ENCODE measurements at regions not wholly inside any gene's neighbourhood (a gene's known extent, or its start where the extent isn't known, plus 50 kb on each side); places are given as distances from the start of the nearest gene placed in this dataset.

GRCh38 chr16:76210157-76210556 lies 67.0 kb upstream of the CNTNAP4 start:
- intact Hi-C loops (cut with DNase I): no loop called here
- 74 to 80% methylated on average over 5 of the region's 5 CpGs for WGBS, 2 donors
- H3K4me1 ChIP-seq: no peaks in the 10 kb centered on the region
- H3K4me3 ChIP-seq (replicated peaks in 1 of 3): no peak overlapping the region
- H3K27me3 ChIP-seq: no peaks in the 10 kb centered on the region
- no peak overlapping the region for H3K27ac ChIP-seq
- DNase-seq: no peak
- no peaks in the 10 kb centered on the region for H3K36me3 ChIP-seq
- H3K9me3 ChIP-seq: no peaks in the 10 kb centered on the region
- TF ChIP-seq CTCF (IDR thresholded peaks at IDR 0.05): no peak
- no peak for TF ChIP-seq POLR2A (IDR thresholded peaks at IDR 0.05)

- TF ChIP-seq POLR2A (IDR thresholded peaks at IDR 0.05) (no peak), CTCF (IDR thresholded peaks at IDR 0.05) (no peak)
- DNase-seq: no peak
- intact Hi-C loops (cut with DNase I): no loop called here
- H3K27ac ChIP-seq: no peak overlapping the region
- H3K4me3 ChIP-seq (replicated peaks in 1 of 3): no peak overlapping the region
- H3K27me3 ChIP-seq: no peaks in the 10 kb centered on the region
- H3K9me3 ChIP-seq: no peaks in the 10 kb centered on the region
- no peaks in the 10 kb centered on the region for H3K36me3 ChIP-seq
- no peaks in the 10 kb centered on the region for H3K4me1 ChIP-seq
These were observed 63.3 kb upstream of the CNTNAP4 start for GRCh38 chr16:76213860-76214259.

GRCh38 chr16:76214856-76215255 lies 62.3 kb upstream of the CNTNAP4 start:
- intact Hi-C loops (cut with DNase I): no loop called here
- no peak for TF ChIP-seq CTCF (IDR thresholded peaks at IDR 0.05)
- no peak for TF ChIP-seq POLR2A (IDR thresholded peaks at IDR 0.05)
- DNase-seq: no peak

GRCh38 chr16:76222087-76222486 lies 55.1 kb upstream of the CNTNAP4 start:
- H3K9me3 ChIP-seq: no peaks in the 10 kb centered on the region
- no peaks in the 10 kb centered on the region for H3K4me1 ChIP-seq
- DNase-seq: no peak
- TF ChIP-seq CTCF (IDR thresholded peaks at IDR 0.05) (no peak), POLR2A (IDR thresholded peaks at IDR 0.05) (no peak)
- H3K4me3 ChIP-seq (replicated peaks in 1 of 3): no peak overlapping the region
- no peaks in the 10 kb centered on the region for H3K27me3 ChIP-seq
- H3K36me3 ChIP-seq: no peaks in the 10 kb centered on the region
- 24 to 31% methylated on average over 3 of the region's 3 CpGs for WGBS, 2 donors
- intact Hi-C loops (cut with DNase I): no loop called here
- no peak overlapping the region for H3K27ac ChIP-seq

More at GRCh38 chr16:76214856-76215255, 62.3 kb upstream of the CNTNAP4 start:
- H3K27ac ChIP-seq: no peak overlapping the region
- no peaks in the 10 kb centered on the region for H3K4me1 ChIP-seq
- no peaks in the 10 kb centered on the region for H3K36me3 ChIP-seq
- 31 to 54% methylated on average over 1 of the region's 1 CpG for WGBS, 2 donors
- H3K4me3 ChIP-seq (replicated peaks in 1 of 3): no peak overlapping the region
- no peaks in the 10 kb centered on the region for H3K27me3 ChIP-seq
- H3K9me3 ChIP-seq: no peaks in the 10 kb centered on the region

GRCh38 chr16:76222853-76223252 lies 54.3 kb upstream of the CNTNAP4 start:
- Histone ChIP-seq H3K4me3 (replicated peaks in 1 of 3) (no peak overlapping the region), H3K36me3 (no peaks in the 10 kb centered on the region), H3K27ac (no peak overlapping the region), H3K27me3 (no peaks in the 10 kb centered on the region), H3K4me1 (no peaks in the 10 kb centered on the region), H3K9me3 (no peaks in the 10 kb centered on the region)
- no peak for DNase-seq
- 19% methylated on average over 2 of the region's 2 CpGs for WGBS, 2 donors
- intact Hi-C loops (cut with DNase I): no loop called here
- no peak for TF ChIP-seq CTCF (IDR thresholded peaks at IDR 0.05)
- no peak for TF ChIP-seq POLR2A (IDR thresholded peaks at IDR 0.05)
